ENCODE measurements at regions not wholly inside any gene's neighbourhood (a gene's known extent, or its start where the extent isn't known, plus 50 kb on each side); places are given as distances from the start of the nearest gene placed in this dataset.

DNA sequence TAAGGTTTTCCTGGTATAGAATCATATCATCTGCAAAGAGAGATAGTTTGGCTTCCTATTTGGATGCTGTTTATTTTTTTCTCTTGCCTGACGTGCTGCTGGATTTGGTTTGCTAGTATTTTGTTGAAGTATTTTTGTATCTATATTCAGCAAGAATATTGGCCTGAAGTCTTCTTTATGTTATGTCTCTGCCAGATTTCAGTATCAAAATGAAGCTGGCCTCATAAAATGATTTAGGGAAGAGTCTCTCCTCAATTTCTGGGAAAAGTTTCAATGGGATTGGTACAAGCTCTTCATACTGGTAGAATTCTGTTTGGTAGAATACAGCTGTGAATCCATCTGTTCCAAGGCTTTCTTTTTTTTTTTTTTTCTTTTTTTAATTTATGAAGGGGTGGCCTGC is 799.0 kb upstream of the TYRP1 start:
- TF ChIP-seq, protein P1, sequence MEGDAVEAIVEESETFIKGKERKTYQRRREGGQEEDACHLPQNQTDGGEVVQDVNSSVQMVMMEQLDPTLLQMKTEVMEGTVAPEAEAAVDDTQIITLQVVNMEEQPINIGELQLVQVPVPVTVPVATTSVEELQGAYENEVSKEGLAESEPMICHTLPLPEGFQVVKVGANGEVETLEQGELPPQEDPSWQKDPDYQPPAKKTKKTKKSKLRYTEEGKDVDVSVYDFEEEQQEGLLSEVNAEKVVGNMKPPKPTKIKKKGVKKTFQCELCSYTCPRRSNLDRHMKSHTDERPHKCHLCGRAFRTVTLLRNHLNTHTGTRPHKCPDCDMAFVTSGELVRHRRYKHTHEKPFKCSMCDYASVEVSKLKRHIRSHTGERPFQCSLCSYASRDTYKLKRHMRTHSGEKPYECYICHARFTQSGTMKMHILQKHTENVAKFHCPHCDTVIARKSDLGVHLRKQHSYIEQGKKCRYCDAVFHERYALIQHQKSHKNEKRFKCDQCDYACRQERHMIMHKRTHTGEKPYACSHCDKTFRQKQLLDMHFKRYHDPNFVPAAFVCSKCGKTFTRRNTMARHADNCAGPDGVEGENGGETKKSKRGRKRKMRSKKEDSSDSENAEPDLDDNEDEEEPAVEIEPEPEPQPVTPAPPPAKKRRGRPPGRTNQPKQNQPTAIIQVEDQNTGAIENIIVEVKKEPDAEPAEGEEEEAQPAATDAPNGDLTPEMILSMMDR (IDR thresholded peaks at IDR 0.05) = no peak
- TF ChIP-seq POLR2AphosphoS5 (IDR thresholded peaks at IDR 0.05) (no peak), EP300 (IDR thresholded peaks at IDR 0.05) (no peak)

All from suprapubic skin (tissue), 4 donors.